ENCODE measurements at regions not wholly inside any gene's neighbourhood (a gene's known extent, or its start where the extent isn't known, plus 50 kb on each side); places are given as distances from the start of the nearest gene placed in this dataset.
"Not testable (repeated sequence)": the region's sequence is repeated elsewhere in the genome, so short reads cannot be mapped to it uniquely, and the experiment has no call there.

DNA sequence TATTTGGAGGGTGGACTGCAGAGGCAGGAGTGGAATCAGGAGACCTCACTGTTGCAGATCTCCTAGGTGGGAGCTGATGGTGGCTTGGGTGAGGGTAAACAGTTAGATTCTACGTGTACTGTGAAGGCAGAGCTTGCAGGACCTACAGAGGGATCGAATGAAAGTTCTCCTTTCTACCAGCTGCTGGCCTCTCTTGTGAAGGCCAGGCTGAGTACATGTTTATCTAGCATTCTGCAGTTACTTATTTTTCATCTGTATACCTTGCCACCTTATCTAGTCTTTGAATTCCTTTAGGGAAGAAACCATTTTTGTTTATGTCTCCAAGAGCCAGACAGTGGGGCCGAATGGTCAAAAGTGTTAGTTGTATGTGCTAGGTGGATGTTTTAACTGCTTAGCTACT is 57.6 kb downstream of the PTTG1 start:
- no peak for DNase-seq

DNA sequence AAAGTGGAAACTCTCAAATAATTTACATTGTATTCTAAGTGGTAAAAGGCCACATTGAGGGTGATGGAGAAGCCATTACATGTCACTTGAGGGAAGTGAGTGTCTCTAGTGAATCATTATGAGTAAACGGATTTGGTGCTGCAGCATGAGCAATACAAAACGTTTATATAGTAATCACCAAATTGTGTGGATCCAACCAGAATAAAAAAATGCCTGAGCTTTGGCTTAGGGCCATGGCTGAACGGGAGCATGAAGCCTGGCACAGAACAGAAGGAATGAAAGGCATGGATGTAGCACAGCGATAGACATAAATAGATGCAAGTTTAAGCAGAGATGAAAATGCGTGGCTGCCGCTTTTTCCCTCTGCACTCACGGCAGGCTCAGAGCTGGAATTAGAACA is 58.3 kb downstream of the PTTG1 start:
- DNase-seq = no peak

DNA sequence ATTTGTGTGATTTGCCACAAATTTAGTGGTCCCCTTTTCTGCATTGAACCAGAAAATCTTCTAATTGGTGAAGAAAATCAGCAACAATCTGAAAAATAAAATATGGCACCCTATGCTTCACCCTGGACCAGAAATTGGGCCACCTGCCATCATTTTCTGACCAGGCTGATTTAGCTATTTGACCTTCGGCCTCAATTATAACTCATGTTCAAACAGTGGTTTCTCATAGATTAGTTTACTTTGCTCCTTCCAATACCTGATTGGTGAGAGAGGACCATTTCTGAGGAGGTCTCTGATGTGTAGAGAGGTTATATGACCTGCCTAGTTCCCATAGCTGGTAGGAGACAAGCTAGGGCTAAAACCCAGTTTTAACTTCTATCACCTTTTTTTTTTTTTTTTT is 59.0 kb downstream of the PTTG1 start:
- no peak for DNase-seq

DNA sequence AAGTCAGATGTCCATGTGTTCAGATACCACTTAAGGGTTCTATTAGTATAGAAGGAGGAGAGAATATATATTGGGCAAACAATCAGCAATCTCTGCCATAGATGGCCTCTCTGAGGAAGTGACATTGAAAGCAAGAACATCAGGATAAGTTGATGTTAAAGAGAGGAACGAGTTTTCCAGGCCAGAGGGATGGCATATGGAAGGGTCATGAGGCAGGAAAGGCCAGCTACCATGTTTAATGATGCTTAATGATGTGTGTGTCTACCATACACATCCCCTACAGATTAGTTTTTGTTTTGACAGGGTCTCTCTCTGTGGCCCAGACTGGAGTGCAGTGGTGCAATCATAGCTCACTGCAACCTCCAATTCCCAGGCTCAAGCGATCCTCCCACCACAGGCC is 63.0 kb downstream of the PTTG1 start:
- DNase-seq = no peak

DNA sequence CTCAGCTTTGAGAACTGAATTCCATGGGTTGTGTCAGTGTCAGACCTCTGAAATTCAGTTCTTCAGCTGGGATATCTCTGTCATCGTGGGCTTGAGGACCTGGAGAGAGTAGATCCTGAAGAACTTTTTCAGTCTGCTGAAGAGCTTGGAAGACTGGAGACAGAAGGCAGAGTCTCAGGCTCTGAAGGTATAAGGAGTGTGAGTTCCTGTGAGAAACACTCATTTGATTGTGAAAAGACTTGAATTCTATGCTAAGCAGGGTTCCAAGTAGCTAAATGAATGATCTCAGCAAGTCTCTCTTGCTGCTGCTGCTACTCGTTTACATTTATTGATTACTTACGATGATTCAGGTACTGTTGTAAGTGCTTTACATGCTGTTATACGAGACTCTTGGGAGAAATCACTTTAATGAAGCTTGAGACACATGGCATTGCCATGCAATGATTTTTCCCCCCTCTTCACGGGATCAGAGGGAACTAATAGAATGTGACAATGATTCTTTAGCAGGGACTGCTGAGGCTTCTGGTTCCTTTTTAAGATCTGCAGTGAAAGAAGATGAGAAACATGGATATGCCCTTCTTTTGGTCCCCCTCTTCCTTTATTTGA is 63.8 kb downstream of the PTTG1 start:
- DNase-seq = no peak

DNA sequence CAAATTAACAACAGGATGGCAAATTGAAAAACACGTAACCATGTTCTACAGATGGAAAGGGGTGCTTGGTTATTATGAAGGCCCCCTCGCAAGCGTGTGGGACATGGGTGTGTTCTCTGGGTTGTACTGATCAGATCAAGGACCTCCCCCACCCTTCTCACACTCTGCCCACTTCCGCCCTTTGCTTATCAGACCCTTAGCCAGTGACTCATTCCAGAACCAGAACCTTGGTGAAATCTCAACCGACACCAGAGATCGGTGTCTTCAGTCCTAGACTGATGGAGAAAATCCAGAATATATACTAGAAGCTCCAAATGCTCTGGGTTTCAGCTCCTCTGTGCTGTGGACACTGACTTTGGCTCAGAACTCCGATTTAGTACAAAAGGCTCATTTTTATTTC is 64.9 kb downstream of the PTTG1 start:
- DNase-seq = no peak

DNA sequence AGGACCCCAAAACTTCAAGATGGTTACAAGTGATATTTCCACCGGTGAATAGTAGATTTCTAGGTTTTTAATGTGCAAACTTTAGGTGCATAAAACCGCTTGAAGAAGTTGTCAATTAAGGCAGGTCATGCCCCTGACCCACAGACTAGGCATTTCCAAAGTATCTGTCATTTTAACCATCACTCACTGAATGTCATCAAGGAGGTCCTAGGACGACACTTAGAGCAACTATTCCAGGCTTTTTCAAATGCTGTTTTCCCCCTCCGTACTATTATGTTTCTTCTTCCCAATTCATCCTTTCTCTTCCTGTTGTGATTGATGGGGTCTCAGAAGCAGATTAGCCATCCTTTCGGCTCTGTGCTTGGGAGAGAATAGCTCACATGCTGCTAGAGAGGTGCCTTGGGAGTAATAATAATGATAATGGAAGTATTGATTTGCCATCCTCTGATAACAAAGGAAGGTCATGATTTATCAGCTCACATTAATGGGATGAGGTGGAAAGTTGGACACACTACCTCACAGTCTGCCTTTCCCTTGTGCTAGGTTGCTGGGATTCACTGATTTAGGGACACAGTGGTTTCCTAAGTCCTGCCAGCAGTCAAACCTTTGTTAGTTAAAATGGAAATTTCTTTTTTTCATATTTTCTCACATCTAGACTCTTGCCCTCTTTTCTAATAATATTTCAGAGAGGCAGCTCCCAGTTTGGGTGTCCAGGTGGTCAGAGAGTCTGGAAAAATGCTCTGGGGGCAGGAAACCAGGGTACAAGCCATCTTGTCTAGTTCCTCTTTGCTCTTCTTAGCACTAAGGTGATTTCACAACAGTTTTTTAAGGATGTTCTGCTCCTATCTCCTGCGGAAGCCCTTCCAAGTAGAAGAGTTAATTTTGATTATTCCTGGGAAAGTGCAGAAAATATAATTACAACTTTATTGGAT is 67.0 kb downstream of the PTTG1 start:
- no peak for DNase-seq

DNA sequence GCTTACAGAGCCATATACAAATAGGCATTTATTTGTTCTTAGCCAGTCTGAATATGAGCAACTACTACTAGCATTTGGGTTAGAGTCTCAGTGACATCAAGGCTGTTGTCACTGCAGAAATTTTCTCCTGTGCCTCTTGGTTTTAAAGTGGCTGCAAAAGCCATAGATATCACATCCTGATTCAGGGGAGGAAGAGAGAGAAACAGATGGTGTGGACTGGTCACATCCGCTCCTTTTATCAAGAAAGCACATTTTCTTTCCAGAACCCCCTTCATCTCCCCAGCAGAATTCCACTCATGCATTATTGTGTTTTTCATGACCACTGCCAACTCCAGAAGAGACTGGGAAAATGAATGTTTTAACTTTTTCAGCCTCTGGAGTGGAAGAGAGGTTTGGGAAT is 69.8 kb downstream of the PTTG1 start:
- DNase-seq = no peak

DNA sequence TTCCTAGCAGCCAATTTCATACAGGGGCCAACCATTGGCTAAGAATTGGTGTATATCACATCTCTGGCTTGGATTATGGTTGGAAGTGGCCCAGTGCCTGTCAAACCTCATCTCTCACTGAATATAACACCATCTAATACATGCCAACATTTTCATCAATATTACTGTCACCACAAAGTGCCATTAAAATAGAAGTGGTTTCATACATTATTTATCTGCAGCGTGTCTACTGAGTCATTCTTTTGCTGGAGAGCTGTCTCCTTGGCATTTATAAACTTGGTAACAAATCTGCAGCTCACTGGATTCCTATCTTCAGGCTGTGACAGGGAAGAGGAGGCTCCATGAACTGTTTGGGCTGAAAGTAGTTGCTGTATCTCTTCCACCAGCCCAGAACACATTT is 70.9 kb downstream of the PTTG1 start:
- no peak for DNase-seq

DNA sequence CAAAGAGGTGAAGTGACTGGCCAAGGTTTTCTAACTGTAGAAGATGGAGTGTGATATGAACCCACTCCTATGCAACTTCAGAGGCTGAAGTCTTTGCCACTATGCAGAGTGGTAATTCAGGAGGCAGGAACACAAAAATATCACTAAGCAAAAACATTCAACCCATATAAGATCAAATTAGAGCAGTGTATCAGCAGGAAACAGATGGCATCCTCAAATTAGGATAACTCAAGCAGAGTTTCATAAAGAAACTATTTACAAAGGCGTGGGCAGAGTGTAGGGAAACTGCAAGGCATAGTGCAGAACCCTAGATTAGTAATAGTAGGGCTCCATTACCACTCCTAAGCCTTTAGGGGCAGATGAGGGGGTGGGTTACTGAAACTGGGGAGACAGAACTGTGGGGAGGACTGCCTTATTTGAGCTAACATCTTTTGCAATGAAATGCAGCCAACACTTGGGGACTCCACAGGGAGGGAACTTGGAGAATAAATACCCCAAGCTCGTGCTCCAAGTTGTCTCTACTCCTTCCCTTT is 72.2 kb downstream of the PTTG1 start:
- DNase-seq = no peak

DNA sequence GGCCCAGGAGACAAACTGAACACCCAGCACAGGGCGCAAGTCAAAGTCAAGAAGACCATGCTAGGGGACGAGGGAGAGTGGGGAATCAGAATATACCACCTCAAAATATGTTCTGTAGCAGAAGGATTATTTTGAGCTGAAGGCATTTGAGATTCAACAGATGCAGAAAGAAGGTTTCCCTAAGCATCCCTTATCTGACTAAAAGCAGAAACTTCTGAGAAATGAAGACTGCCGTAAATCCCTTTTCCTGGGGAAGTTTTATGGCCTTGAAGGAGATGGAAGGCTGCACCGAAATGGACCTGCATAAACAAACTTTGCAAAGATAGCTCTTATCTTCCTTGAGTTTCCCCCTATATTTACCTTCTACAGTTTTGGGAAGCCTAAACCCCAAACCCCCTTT is 72.8 kb downstream of the PTTG1 start:
- DNase-seq = no peak

DNA sequence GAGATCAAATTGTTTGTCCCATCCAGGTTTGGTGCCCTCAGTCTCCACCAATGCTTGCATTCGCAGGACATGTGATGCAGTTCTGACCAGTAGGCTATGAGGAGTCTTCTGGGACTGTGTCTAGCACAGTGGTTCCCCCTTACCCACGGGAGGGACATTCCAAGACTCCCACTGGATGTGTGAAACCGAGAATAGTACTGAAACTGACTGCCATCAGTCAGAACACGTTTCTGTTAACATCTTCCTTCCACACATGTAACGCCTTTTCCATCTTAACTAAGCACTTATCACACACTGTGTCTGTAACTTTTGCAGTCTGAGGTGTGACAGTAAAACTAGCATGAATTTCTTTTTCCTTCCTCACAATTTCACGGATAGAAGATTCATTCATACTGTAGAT is 74.7 kb downstream of the PTTG1 start:
- DNase-seq = no peak

DNA sequence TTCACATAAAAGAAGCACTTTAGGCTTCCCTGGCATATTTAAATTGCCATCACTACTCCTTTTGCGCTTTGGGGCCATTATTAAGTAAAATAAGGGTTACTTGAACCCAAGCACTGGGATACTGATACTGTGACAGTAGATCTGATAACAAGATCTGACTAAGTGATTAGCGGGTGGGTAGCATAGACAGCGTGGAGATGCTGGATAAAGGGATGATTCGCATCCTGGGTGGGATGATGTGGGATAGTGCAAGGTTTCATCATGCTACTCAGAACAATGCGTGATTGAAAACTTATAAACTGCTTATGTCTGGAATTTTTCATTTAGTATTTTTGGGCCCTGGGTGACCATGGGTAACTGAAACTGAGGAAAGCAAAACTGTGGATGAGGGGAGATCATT is 75.1 kb downstream of the PTTG1 start:
- DNase-seq = no peak

DNA sequence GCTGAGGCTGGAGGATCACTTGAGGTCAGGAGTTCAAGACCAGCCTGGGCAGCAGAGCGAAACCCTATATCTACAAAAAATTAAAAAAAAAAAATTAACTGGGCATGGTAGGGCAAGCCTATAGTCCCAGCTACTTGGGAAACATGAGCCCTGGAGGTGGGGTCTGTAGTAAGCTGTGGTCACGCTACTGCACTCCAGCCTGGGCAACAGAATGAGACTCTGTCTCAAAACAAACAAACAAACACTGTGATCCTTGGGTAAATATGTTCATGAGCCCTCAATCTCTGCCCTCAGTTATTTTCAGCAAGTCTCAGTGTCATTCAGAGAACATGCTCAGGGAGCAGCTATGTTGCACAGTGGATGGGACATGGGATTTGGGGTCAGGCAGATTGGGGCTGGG is 76.2 kb downstream of the PTTG1 start:
- no peak for DNase-seq

DNA sequence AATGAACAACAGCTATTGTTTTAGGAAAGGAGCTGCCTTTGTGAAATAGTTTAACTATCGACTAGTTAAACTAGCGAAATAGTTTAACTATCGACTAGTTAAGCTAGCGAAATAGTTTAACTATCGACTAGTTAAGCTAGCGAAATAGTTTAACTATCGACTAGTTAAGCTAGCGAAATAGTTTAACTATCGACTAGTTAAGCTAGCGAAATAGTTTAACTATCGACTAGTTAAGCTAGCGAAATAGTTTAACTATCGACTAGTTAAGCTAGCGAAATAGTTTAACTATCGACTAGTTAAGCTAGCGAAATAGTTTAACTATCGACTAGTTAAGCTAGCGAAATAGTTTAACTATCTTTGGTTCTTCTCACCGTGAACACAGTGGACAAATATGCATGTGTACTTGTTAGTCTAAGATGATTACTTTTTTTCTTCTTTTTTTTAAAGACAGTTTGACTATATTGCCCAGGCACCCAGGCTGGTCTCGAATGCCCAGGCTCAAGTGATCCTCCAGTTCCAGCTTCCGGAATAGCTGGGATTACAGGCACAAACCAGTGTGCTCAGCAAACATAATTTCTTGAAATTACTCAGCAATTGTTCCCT is 76.9 kb downstream of the PTTG1 start:
- DNase-seq = not testable (repeated sequence)

DNA sequence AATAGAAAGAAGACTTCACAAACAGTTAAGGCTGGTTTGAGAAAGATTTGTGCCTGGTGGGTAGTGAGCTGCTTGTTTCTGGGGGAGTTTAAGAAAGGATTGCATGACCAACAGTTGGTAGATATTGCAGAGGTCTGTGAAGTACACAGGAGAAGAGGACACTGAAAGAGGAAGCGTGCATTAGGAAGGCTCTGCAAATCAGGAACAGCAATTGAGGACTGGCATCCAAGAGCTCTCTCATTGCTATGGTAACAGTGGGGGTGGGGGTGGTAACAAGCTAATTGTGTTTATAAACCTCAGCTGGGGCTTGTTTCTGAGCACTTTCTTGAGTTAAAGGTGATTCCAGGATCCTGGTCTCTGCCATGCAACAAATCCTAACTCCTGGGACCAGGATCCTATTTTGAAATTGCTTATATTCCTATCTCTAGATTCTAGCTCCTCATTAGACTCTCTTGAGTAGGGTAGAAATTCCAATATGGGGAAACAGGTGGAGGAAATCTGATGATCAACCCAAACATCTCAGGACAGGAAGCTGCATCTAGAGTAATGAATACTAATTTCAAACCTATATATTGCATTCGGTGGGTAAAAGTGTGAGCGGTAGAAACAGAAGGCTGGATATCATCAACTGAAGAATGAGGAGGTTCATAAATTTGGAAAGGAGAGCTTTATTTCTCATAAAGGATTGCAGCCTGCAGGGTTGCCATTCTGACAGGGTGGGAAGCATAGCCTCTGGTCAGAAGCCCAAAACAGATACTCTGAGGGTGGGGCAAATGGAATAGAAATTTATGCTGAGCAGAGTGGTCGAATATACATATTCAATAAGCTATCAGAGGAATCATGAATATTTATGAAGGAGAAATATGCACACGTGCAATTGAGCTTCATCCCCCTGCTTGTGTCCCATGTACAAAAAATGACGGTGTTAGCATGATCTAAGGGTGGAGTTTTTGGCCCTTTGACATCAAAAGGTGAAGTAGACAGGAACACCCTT is 79.4 kb downstream of the PTTG1 start:
- no peak for DNase-seq

DNA sequence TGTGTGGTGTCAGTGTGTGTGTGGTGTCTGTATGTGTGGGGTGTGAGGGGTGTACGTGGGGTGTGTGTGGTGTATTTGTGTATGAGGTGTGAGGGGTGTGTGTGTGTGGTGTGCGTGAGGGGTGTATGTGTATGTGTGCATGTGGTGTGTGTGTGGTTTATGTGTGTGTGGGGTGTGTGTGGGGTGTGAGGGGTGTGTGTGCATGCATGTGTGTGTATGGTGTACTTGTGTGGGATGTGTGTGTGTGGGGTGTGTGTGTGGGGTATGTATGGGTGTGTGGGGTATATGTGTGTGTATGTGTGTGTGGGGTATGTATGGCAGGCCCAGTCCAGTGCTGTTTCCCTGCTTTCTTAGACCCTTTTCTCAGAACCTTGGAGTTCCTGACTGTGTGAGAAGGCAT is 83.3 kb downstream of the PTTG1 start:
- no peak for DNase-seq

DNA sequence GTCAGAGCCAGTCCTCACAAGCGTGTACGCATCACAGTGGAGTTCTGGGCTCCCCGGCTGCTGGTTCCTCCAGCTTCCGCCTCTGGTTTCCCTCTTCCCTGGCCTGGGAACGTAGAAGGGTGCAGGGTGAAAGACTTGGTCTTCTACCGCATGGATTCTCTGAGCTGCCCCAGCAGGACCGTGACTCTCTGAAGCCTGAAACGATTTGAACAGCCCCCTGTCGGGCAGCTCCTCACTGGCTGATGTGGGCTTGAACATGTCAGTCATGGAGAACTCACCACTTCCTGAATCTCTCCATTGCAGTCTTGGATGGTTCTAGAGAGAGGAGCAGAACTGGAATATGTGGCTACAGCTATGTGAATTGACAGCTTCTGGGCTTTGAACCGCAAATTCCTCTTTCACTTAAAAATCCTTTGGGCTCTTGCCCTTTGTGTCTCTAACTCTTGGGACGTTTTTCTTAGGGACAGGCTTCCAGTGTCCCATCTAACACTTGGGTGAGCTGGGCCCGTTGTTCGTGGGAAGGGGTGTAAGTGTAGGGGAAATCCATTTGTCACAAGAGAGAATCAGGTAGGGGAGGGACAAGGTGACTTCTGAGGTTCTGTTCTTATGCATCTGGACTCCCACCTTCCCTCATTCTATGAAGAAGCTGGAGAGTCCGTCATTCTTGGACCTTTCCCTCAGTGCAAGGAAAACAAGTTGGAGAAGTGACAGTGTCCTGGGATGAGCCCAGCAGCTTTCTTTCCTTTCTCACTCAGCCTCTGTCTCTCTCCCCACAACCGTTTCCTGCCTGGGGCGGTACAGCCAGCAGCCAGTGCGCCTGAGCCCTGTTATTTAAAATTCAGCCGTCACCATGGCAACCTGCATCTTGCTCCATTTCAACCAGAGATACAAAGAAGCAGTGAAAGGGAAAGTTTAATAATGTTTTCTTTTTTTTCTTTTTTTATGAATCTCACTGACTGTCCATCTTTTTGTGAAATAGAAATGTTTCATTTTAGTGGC is 84.7 kb downstream of the PTTG1 start:
- DNase-seq = peak; percentile 77

DNA sequence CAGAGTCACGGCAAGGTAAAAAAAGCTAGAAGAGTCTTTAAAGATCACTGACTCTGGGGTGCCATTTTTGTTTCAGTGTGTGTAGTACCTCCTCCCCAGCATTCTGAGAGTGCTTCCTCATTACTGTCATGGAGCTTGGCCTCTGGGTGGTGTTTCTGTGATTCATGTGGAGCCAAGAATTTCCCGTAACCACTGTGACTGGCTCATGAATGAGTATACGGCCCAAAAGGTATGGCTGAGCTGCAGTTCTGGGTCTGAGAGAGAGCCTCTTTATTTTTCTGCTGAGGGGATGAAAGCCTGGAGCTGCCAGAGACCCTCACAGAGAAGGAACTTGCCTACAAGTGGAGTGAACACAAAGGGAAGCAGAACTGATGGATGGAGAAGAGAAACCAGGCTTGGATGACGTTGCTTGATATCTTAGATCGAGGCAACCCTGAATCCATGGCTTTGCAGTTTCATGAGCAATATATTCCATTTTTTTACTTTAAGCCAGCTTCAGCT is 85.6 kb downstream of the PTTG1 start:
- DNase-seq = no peak

DNA sequence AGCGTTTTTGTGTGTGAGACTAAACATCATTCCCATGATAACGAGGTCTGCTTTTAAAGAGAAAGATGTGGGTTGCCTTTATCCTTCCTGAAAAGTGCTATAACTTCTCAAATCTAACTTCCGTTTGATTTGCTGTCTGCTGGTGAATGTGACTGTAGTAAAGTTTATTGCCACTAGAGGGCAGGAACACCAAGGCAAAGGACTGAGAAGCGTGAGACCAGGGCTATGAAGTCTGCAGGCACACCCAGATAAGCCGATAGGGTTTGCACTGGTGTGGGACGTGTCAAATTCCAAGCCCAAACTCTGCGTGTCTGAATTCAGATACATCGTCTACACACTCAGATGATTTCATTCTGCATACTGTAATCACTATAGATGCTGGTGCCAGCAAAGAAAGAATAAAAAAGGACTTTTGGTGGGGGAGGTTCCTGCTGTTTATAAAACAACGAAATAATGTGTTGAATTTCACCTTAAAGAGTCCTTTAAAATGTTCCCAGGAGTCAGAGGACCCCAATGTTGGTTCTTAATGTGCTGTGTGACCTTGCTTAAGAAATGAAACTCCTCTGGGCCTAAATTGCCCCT is 87.2 kb downstream of the PTTG1 start:
- peak; percentile 69 for DNase-seq

All from femur (tissue), 1 donor.